Omental fat pad (tissue), 3 donors: ENCODE measurements at regions not wholly inside any gene's neighbourhood (a gene's known extent, or its start where the extent isn't known, plus 50 kb on each side); places are given as distances from the start of the nearest gene placed in this dataset.

Source experiments
- ATAC-seq: fragments of 150-250 bp; one replicate; pipeline ENCODE4 v1.9.1; 2016; ENCODE audit warnings: mild to moderate bottlenecking, moderate library complexity; ENCODE audit not compliant: low FRiP score
- DNase-seq: peaks from one replicate; pipeline ENCODE4 v3.0.0-alpha.2; 2019; ENCODE audit warnings: low spot score
- TF ChIP-seq, protein P1 (sequence below), 3 donors: fragments of 450-650 bp; IDR thresholded peaks; one replicate each; pipeline ENCODE4 v1.5.1; 2016 to 2017; ENCODE audit warnings: antibody characterized with exemption in 3 of 3, mild to moderate bottlenecking in 3 of 3, moderate library complexity in 2 of 3

DNA sequence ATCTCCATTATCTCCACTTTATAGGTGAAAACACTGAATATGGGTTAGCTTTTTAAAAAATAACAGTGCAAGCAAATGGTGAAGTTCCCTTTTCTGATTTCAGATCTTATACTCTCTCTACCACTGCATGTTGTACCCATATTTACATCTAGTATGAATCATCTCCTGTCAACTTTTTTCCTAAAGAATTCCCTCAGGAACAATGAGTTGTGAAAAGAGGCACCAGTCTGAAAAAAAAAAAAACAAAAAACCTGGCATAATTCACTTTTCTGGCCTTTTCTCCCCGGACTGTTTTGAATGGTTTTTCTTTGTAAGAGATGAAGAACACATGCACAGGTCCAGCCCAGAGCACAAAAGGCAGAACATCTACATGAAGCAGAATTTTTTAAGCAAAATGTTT, 596.0 kb downstream of the COL12A1 start:
- DNase-seq (no peak), ATAC-seq (no peak)
- TF ChIP-seq, protein P1, sequence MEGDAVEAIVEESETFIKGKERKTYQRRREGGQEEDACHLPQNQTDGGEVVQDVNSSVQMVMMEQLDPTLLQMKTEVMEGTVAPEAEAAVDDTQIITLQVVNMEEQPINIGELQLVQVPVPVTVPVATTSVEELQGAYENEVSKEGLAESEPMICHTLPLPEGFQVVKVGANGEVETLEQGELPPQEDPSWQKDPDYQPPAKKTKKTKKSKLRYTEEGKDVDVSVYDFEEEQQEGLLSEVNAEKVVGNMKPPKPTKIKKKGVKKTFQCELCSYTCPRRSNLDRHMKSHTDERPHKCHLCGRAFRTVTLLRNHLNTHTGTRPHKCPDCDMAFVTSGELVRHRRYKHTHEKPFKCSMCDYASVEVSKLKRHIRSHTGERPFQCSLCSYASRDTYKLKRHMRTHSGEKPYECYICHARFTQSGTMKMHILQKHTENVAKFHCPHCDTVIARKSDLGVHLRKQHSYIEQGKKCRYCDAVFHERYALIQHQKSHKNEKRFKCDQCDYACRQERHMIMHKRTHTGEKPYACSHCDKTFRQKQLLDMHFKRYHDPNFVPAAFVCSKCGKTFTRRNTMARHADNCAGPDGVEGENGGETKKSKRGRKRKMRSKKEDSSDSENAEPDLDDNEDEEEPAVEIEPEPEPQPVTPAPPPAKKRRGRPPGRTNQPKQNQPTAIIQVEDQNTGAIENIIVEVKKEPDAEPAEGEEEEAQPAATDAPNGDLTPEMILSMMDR (IDR thresholded peaks at IDR 0.05), result no peak

GRCh38 chr6:74607934-74608333, 597.9 kb downstream of the COL12A1 start:
- no peak for ATAC-seq
- DNase-seq, result no peak
- TF ChIP-seq, protein P1 (IDR thresholded peaks at IDR 0.05), result no peak

GRCh38 chr6:74607468-74607867, 598.4 kb downstream of the COL12A1 start:
- no peak for ATAC-seq
- no peak for DNase-seq
- TF ChIP-seq, protein P1 (IDR thresholded peaks at IDR 0.05), result no peak

- TF ChIP-seq, protein P1 (IDR thresholded peaks at IDR 0.05), result no peak
- no peak for ATAC-seq
- no peak for DNase-seq
These were observed 599.2 kb downstream of the COL12A1 start for GRCh38 chr6:74606582-74607071.

GRCh38 chr6:74605922-74606581, 599.8 kb downstream of the COL12A1 start:
- no peak for DNase-seq
- TF ChIP-seq, protein P1 (IDR thresholded peaks at IDR 0.05), result no peak
- no peak for ATAC-seq

- DNase-seq, result no peak
- TF ChIP-seq, protein P1 (IDR thresholded peaks at IDR 0.05), result no peak
These were observed 601.6 kb downstream of the COL12A1 start for GRCh38 chr6:74604279-74604678.

More at GRCh38 chr6:74604279-74604678, 601.6 kb downstream of the COL12A1 start:
- ATAC-seq, result no peak
